PC-3 (cell line): ENCODE measurements at regions not wholly inside any gene's neighbourhood (a gene's known extent, or its start where the extent isn't known, plus 50 kb on each side); places are given as distances from the start of the nearest gene placed in this dataset.

ENCODE experiments used
- ATAC-seq: fragments of 200-7000 bp; cut with Tn5 transposase; 2 replicates; pipeline ENCODE4 v1.9.1; 2020; ENCODE audit warnings: mild to moderate bottlenecking, moderate library complexity
- BruUV-seq: library from RNA; stranded (reverse); fragments of 400-500 nt; replicated peaks from 2 replicates; lab custom pipeline; 2021; lab: Mats Ljungman, UMichigan
- CTCF ChIA-PET: fragments of 300-600 bp; sonication (Branson Sonifier 250); formaldehyde crosslinking; loops from one replicate; lab custom pipeline; 2022; ENCODE audit warnings: antibody characterized with exemption; lab: Charles Lee
- POLR2A ChIA-PET: fragments of 300-600 bp; sonication (Branson Sonifier 250); formaldehyde crosslinking; loops from one replicate; lab custom pipeline; 2022; ENCODE audit warnings: antibody characterized with exemption; ENCODE audit not compliant: unreplicated experiment; lab: Charles Lee
- DNase-seq: peaks from one replicate; pipeline ENCODE4 v3.0.0-alpha.2; 2015
- H2AFZ ChIP-seq: fragments of 300-600 bp; sonication (generic); 2 replicates; pipeline ENCODE4 v1.6.0; 2016; ENCODE audit warnings: antibody characterized with exemption, low read length
- H3F3A ChIP-seq: fragments of 300-600 bp; sonication (generic); one replicate; pipeline ENCODE4 v1.6.0; 2017; ENCODE audit warnings: antibody characterized with exemption, low read length, control low read depth, mild to moderate bottlenecking; ENCODE audit not compliant: unreplicated experiment
- H3K27ac ChIP-seq: fragments of 300-600 bp; sonication (generic); 2 replicates; pipeline ENCODE4 v1.5.1; 2016; ENCODE audit warnings: mild to moderate bottlenecking, low read length
- H3K27me3 ChIP-seq: fragments of 300-600 bp; sonication (generic); 2 replicates; pipeline ENCODE4 v1.6.1; 2016; ENCODE audit warnings: low read length, mixed read lengths
- H3K36me3 ChIP-seq: fragments of 300-600 bp; sonication (generic); 2 replicates; pipeline ENCODE4 v1.6.1; 2016; ENCODE audit warnings: low read depth, mixed run types, low read length, mixed read lengths
- H3K4me1 ChIP-seq: fragments of 300-600 bp; sonication (generic); 2 replicates; pipeline ENCODE4 v1.5.1; 2016; ENCODE audit warnings: low read length; ENCODE audit not compliant: insufficient read depth
- H3K4me2 ChIP-seq: fragments of 300-600 bp; sonication (generic); 2 replicates; pipeline ENCODE4 v1.6.0; 2016; ENCODE audit warnings: low read length
- H3K4me3 ChIP-seq: fragments of 300-600 bp; sonication (generic); 2 replicates; pipeline ENCODE4 v1.5.1; 2016; ENCODE audit warnings: mild to moderate bottlenecking, low read length, mixed read lengths
- H3K79me2 ChIP-seq: fragments of 300-600 bp; sonication (generic); 2 replicates; pipeline ENCODE4 v1.6.1; 2017; ENCODE audit warnings: low read length, mixed read lengths
- H3K9ac ChIP-seq: fragments of 300-600 bp; sonication (generic); 2 replicates; pipeline ENCODE4 v1.6.0; 2016; ENCODE audit warnings: mild to moderate bottlenecking, low read length
- H3K9me2 ChIP-seq: fragments of 300-600 bp; sonication (generic); replicated peaks from 2 replicates; pipeline ENCODE4 v1.6.1; 2016; ENCODE audit warnings: mixed run types, low read length, mixed read lengths
- H3K9me3 ChIP-seq: fragments of 300-600 bp; sonication (generic); 2 replicates; pipeline ENCODE4 v1.6.1; 2016; ENCODE audit warnings: low read length, mixed read lengths
- H4K20me1 ChIP-seq: fragments of 300-600 bp; sonication (generic); 2 replicates; pipeline ENCODE4 v1.6.1; 2016; ENCODE audit warnings: low read length, mixed read lengths
- EZH2 ChIP-seq: fragments of 300-600 bp; sonication (generic); IDR thresholded peaks from one replicate; pipeline ENCODE4 v1.6.1; 2017; ENCODE audit warnings: antibody characterized with exemption, mild to moderate bottlenecking, low read length; ENCODE audit not compliant: unreplicated experiment
- EZH2phosphoT487 ChIP-seq: fragments of 300-600 bp; sonication (generic); IDR thresholded peaks from 2 replicates; pipeline ENCODE4 v1.6.1; 2018; ENCODE audit warnings: mild to moderate bottlenecking, antibody characterized with exemption, low read length, borderline replicate concordance
- intact Hi-C: fragments of 100-400 bp; cut with micrococcal nuclease; formaldehyde crosslinking; loops from 2 replicates; pipeline ENCODE4 v1.9.0; 2023
- TF ChIP-seq, protein P1 (sequence below): fragments of 300-600 bp; sonication (generic); conservative IDR thresholded peaks from 2 replicates; pipeline ENCODE4 v1.5.1; 2017; ENCODE audit warnings: antibody characterized with exemption, low read depth, mild to moderate bottlenecking, low read length

DNA sequence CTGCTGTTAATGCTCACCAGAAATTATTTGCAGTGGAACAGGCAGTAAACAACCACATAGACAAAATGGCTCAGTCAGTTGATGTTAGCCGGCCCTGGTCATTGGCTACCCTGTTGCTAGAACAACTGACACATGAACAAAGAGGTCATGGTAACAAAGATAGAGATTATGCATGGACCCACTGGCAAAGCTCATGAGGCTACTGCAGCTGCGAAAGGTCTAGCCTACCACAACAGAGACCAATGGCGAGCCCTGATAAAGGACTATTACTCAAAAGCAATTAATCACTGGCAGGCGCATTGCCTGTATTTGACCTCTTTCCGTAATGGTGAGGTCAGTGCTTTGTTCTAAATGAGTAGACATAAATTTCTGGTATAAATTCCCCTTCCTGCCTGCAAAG, 474.2 kb downstream of the DSC3 start:
- no peak overlapping the region for H2AFZ ChIP-seq
- H3K9me3 ChIP-seq = no peaks in the 10 kb centered on the region
- no peak overlapping the region for H3K9ac ChIP-seq
- H3K27me3 ChIP-seq = no peaks in the 10 kb centered on the region
- no peak overlapping the region for H3K4me2 ChIP-seq
- peaks cover 16% of the 10 kb centered on the region for H3K4me1 ChIP-seq
- CTCF ChIA-PET = no interaction called here
- H3K9me2 ChIP-seq = no peaks in the 10 kb centered on the region
- H3K79me2 ChIP-seq = no peaks in the 10 kb centered on the region
- ATAC-seq = no peak
- intact Hi-C loops = no loop called here
- no peak overlapping the region for H3K27ac ChIP-seq
- no TSS peak for BruUV-seq
- H4K20me1 ChIP-seq = no peaks in the 10 kb centered on the region
- H3K36me3 ChIP-seq = no peaks in the 10 kb centered on the region
- POLR2A ChIA-PET = no interaction called here
- no peaks in the 10 kb centered on the region for H3F3A ChIP-seq
- no peak for TF ChIP-seq EZH2phosphoT487
- TF ChIP-seq, protein P1, sequence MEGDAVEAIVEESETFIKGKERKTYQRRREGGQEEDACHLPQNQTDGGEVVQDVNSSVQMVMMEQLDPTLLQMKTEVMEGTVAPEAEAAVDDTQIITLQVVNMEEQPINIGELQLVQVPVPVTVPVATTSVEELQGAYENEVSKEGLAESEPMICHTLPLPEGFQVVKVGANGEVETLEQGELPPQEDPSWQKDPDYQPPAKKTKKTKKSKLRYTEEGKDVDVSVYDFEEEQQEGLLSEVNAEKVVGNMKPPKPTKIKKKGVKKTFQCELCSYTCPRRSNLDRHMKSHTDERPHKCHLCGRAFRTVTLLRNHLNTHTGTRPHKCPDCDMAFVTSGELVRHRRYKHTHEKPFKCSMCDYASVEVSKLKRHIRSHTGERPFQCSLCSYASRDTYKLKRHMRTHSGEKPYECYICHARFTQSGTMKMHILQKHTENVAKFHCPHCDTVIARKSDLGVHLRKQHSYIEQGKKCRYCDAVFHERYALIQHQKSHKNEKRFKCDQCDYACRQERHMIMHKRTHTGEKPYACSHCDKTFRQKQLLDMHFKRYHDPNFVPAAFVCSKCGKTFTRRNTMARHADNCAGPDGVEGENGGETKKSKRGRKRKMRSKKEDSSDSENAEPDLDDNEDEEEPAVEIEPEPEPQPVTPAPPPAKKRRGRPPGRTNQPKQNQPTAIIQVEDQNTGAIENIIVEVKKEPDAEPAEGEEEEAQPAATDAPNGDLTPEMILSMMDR = no peak
- TF ChIP-seq EZH2 = no peak
- no peak overlapping the region for H3K4me3 ChIP-seq
- DNase-seq = no peak

DNA sequence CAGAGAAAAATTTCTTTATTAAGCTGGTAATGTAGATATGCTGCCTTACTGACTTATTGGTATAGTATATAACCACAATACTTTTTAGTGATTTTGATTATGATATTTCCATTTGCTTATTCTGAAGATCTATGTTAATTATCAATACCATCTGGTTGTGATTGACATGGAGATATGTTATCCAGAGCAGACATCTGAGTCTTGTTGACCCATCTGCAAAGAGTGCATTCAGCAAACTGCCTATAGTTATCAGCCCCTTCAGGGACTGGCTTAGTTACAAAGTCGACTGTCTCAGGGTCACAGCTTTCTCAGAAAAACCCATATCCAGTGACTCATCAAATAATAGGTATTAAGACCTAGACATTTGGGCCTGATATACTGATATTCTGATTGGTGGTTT, 475.7 kb downstream of the DSC3 start:
- no peaks in the 10 kb centered on the region for H3K36me3 ChIP-seq
- peaks cover 7% of the 10 kb centered on the region for H3K4me1 ChIP-seq
- ChIA-PET POLR2A (no interaction called here), CTCF (no interaction called here)
- no peak overlapping the region for H3K4me3 ChIP-seq
- no peak overlapping the region for H2AFZ ChIP-seq
- no peaks in the 10 kb centered on the region for H3F3A ChIP-seq
- H3K9me2 ChIP-seq = no peaks in the 10 kb centered on the region
- ATAC-seq (no peak), DNase-seq (no peak)
- no peaks in the 10 kb centered on the region for H4K20me1 ChIP-seq
- H3K27ac ChIP-seq = no peak overlapping the region
- BruUV-seq = no TSS peak
- intact Hi-C loops = no loop called here
- H3K79me2 ChIP-seq = no peaks in the 10 kb centered on the region
- no peaks in the 10 kb centered on the region for H3K9me3 ChIP-seq
- TF ChIP-seq, protein P1 = no peak
- TF ChIP-seq EZH2 (no peak), EZH2phosphoT487 (no peak)
- no peak overlapping the region for H3K9ac ChIP-seq
- H3K27me3 ChIP-seq = no peaks in the 10 kb centered on the region
- no peak overlapping the region for H3K4me2 ChIP-seq

DNA sequence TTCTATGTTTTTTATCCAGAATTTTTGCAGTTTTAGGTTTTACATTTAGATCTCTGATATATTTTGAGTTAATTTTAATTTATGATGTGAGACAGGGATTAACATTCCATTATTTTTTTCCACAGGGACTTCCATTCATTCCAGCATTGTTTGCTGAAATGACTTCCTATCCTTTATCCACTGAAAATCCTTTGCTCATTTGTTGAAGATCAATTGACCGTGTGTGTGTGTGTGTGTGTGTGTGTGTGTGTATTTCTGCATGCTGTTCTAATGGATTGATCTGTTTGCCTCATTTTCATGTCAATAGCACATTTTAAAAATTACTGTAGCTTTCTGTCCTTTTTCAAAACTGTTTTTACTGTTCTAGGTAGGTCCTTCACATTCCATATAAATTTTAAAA, 480.3 kb downstream of the DSC3 start:
- H2AFZ ChIP-seq = no peak overlapping the region
- no peaks in the 10 kb centered on the region for H3K36me3 ChIP-seq
- no peaks in the 10 kb centered on the region for H3K9me2 ChIP-seq
- ChIA-PET CTCF (no interaction called here), POLR2A (no interaction called here)
- ATAC-seq (no peak), DNase-seq (no peak)
- no peaks in the 10 kb centered on the region for H3K4me1 ChIP-seq
- H3K79me2 ChIP-seq = no peaks in the 10 kb centered on the region
- no peaks in the 10 kb centered on the region for H3F3A ChIP-seq
- H4K20me1 ChIP-seq = no peaks in the 10 kb centered on the region
- H3K9ac ChIP-seq = no peak overlapping the region
- no peak overlapping the region for H3K27ac ChIP-seq
- BruUV-seq = no TSS peak
- no peak overlapping the region for H3K4me2 ChIP-seq
- no peak overlapping the region for H3K4me3 ChIP-seq
- H3K27me3 ChIP-seq = no peaks in the 10 kb centered on the region
- intact Hi-C loops = no loop called here
- TF ChIP-seq, protein P1 = no peak
- TF ChIP-seq EZH2 = no peak
- TF ChIP-seq EZH2phosphoT487 = no peak
- H3K9me3 ChIP-seq = no peaks in the 10 kb centered on the region
